GM12873 (cell line): ENCODE measurements at regions not wholly inside any gene's neighbourhood (a gene's known extent, or its start where the extent isn't known, plus 50 kb on each side); places are given as distances from the start of the nearest gene placed in this dataset.

Source experiments
- CTCF ChIP-seq: IDR thresholded peaks from 2 replicates; pipeline ENCODE4 v1.5.1; 2012; ENCODE audit warnings: low read depth, mild to moderate bottlenecking, moderate library complexity, low read length, control low read depth; ENCODE audit not compliant: insufficient read depth; ENCODE audit errors: missing control alignments

GRCh38 chr9:1415146-1415545 lies 365.0 kb downstream of the DMRT2 start:
- TF ChIP-seq CTCF = no peak

- no peak for TF ChIP-seq CTCF
Measured at GRCh38 chr9:1416261-1416660, 366.1 kb downstream of the DMRT2 start.

GRCh38 chr9:1421436-1421835 lies 371.3 kb downstream of the DMRT2 start:
- TF ChIP-seq CTCF = no peak

GRCh38 chr9:1427875-1428274 lies 377.7 kb downstream of the DMRT2 start:
- TF ChIP-seq CTCF = no peak

GRCh38 chr9:1429297-1429696 lies 379.1 kb downstream of the DMRT2 start:
- TF ChIP-seq CTCF = peak; percentile 24

GRCh38 chr9:1431461-1431860 lies 381.3 kb downstream of the DMRT2 start:
- no peak for TF ChIP-seq CTCF

GRCh38 chr9:1434052-1434767 lies 384.1 kb downstream of the DMRT2 start:
- peak; percentile 21 for TF ChIP-seq CTCF
